Mucosa of gallbladder (tissue), 1 donor: ENCODE measurements at regions not wholly inside any gene's neighbourhood (a gene's known extent, or its start where the extent isn't known, plus 50 kb on each side); places are given as distances from the start of the nearest gene placed in this dataset.

Source experiments
- DNase-seq: peaks from one replicate; pipeline ENCODE4 v3.0.0-alpha.2; 2020; ENCODE audit warnings: low spot score
- donor health status: DM: no; HTN: no; CAD: no.

GRCh38 chr9:79884546-79884945 is 312.8 kb downstream of the TLE4 start:
- DNase-seq, result no peak

- no peak for DNase-seq
Observed at GRCh38 chr9:79883073-79883645, 311.4 kb downstream of the TLE4 start.

- DNase-seq, result no peak
Observed at GRCh38 chr9:79880626-79881025, 308.9 kb downstream of the TLE4 start.

GRCh38 chr9:79877943-79878602 is 306.3 kb downstream of the TLE4 start:
- DNase-seq, result no peak

GRCh38 chr9:79868567-79869189 is 296.9 kb downstream of the TLE4 start:
- DNase-seq, result no peak

- DNase-seq, result no peak
Observed at GRCh38 chr9:79862921-79863890, 291.4 kb downstream of the TLE4 start.

GRCh38 chr9:79858508-79858907 is 286.7 kb downstream of the TLE4 start:
- DNase-seq, result no peak

GRCh38 chr9:79857188-79857587 is 285.4 kb downstream of the TLE4 start:
- no peak for DNase-seq

- no peak for DNase-seq
Observed at GRCh38 chr9:79847074-79847473, 275.3 kb downstream of the TLE4 start.

- DNase-seq, result no peak
Observed at GRCh38 chr9:79829566-79830302, 258.0 kb downstream of the TLE4 start.

GRCh38 chr9:79824265-79824664 is 252.5 kb downstream of the TLE4 start:
- no peak for DNase-seq

GRCh38 chr9:79817438-79818004 is 245.8 kb downstream of the TLE4 start:
- no peak for DNase-seq

GRCh38 chr9:79813258-79813638 is 241.5 kb downstream of the TLE4 start:
- no peak for DNase-seq

GRCh38 chr9:79812507-79813257 is 240.9 kb downstream of the TLE4 start:
- DNase-seq, result no peak

- DNase-seq, result no peak
Observed at GRCh38 chr9:79812099-79812498, 240.3 kb downstream of the TLE4 start.

GRCh38 chr9:79809931-79810330 is 238.2 kb downstream of the TLE4 start:
- DNase-seq, result no peak

- DNase-seq, result no peak
Observed at GRCh38 chr9:79809316-79809876, 237.6 kb downstream of the TLE4 start.

- no peak for DNase-seq
Observed at GRCh38 chr9:79807971-79808370, 236.2 kb downstream of the TLE4 start.

GRCh38 chr9:79806086-79806485 is 234.3 kb downstream of the TLE4 start:
- no peak for DNase-seq

GRCh38 chr9:79801459-79801858 is 229.7 kb downstream of the TLE4 start:
- DNase-seq, result no peak
